ENCODE measurements at regions not wholly inside any gene's neighbourhood (a gene's known extent, or its start where the extent isn't known, plus 50 kb on each side); places are given as distances from the start of the nearest gene placed in this dataset.

DNA sequence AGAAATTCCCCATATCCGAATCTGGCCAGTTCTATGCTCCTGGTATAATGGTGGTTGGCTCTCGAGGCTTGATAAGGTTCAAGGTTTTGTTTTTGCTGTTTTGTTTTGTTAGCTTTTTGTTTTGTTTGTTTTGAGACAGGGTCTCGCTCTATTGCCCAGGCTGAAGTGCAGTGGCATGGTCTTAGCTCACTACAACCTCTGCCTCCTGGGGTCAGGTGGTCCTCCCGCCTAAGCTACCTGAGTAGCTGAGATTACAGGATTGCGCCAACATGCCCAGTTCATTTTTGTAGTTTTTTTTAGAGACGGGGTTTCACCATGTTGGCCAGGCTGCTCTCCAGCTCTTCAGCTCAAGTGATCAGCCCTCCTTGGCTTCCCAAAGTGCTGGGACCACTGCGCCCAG lies 109.1 kb upstream of the ERRFI1 start:
- ChIA-PET POLR2A (no interaction called here), CTCF (interaction anchor here (0.6 to 2.3 kb wide), 4 partner anchors 8 to 180 kb away, joined by 3 to 7 read pairs (median 6); no protein-coding TSS in a partner anchor)
- H3K4me3 ChIP-seq (ENCODE audit: low read depth, low read length) = no peak overlapping the region
- DNase-seq (ENCODE audit: low read depth, low spot score) = no peak
- TF ChIP-seq, protein P1, sequence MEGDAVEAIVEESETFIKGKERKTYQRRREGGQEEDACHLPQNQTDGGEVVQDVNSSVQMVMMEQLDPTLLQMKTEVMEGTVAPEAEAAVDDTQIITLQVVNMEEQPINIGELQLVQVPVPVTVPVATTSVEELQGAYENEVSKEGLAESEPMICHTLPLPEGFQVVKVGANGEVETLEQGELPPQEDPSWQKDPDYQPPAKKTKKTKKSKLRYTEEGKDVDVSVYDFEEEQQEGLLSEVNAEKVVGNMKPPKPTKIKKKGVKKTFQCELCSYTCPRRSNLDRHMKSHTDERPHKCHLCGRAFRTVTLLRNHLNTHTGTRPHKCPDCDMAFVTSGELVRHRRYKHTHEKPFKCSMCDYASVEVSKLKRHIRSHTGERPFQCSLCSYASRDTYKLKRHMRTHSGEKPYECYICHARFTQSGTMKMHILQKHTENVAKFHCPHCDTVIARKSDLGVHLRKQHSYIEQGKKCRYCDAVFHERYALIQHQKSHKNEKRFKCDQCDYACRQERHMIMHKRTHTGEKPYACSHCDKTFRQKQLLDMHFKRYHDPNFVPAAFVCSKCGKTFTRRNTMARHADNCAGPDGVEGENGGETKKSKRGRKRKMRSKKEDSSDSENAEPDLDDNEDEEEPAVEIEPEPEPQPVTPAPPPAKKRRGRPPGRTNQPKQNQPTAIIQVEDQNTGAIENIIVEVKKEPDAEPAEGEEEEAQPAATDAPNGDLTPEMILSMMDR (IDR thresholded peaks at IDR 0.05; ENCODE audit: insufficient read depth, low read length, missing control alignments) = no peak

DNA sequence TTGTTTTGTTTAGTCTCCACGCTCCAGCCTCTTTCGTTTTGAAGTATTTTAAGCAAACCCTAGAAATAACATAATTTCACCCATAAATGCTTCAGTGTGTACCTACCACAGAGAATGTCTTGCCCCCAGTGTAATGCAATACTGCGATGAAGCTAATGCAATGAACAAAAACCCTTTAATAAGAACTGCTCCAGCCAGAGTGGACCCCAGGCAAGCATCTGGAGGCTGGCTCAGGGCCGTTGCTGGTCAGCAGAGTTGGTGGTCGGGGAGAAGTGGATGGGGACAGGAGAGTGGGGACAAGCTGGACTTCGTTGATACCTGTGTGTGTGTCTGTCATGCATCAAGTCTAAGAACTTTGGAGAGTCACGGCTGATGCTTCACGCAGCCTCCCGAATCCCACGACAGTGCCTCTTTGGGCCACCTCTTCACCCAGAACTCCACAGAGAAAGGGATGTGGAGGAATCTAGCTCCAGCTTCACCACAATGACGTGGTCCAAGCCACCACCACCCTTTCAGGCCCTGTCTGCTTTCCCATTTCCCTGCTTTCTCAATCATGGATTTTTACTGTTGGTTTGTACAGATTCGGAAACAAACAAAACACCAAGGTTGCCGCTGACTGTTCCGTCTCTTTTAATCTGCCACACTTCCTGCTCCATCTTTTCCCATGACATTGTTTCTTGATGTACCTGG lies 108.6 kb upstream of the ERRFI1 start:
- ChIA-PET CTCF (interaction anchor here (1.3 to 2.3 kb wide), 4 partner anchors 8 to 181 kb away, joined by 4 to 7 read pairs (median 6); no protein-coding TSS in a partner anchor), POLR2A (no interaction called here)
- TF ChIP-seq, protein P1 (IDR thresholded peaks at IDR 0.05; ENCODE audit: insufficient read depth, low read length, missing control alignments) = no peak
- no peak overlapping the region for H3K4me3 ChIP-seq (ENCODE audit: low read depth, low read length)
- DNase-seq (ENCODE audit: low read depth, low spot score) = no peak

DNA sequence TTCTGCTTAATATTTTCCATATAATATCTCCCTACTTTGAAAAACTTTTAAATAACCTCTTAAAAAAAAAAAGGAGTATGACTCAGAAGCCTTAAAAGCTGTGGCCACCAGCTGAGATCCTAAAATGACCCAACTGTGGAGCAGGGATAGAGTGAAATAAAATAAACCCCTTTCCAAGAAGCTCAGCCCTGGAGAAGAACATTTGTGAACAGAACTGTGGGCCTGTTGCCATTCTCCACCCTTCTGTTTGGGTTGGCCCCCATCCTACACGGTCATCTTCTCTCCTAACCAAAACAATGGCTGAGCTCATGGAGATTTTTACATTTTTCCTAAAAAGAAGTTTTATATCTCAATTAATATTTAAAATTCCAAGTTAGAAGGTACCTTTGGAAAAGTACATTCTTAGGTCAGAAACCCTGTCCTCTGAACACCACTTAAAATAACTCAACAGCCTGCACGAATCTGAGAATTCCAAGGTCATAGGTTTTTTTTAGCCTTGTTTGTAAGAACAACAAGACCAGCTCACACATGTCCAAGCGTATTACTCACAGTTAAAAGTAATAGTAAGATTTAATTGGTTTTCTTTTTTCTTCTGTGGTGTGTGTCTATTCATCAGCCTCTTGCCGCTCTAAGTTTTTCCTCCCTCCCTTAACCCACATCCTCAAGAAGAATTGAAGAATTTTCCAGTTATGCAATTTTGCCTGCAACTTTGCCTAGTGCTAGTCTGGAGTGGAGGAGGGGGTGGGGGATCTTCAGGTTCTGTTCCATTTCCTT lies 107.7 kb upstream of the ERRFI1 start:
- DNase-seq (ENCODE audit: low read depth, low spot score) = peak; percentile 87
- H3K4me3 ChIP-seq (ENCODE audit: low read depth, low read length) = no peak overlapping the region
- ChIA-PET CTCF (interaction anchor here (0.8 to 1.8 kb wide), 8 partner anchors 9 to 977 kb away, joined by 3 to 6 read pairs (median 4); no protein-coding TSS in a partner anchor), POLR2A (interaction anchor here (0.6 to 1.0 kb wide), 5 partner anchors 13 to 107 kb away, joined by 3 to 7 read pairs (median 5); no protein-coding TSS in a partner anchor)
- TF ChIP-seq, protein P1 (IDR thresholded peaks at IDR 0.05; ENCODE audit: insufficient read depth, low read length, missing control alignments) = no peak

DNA sequence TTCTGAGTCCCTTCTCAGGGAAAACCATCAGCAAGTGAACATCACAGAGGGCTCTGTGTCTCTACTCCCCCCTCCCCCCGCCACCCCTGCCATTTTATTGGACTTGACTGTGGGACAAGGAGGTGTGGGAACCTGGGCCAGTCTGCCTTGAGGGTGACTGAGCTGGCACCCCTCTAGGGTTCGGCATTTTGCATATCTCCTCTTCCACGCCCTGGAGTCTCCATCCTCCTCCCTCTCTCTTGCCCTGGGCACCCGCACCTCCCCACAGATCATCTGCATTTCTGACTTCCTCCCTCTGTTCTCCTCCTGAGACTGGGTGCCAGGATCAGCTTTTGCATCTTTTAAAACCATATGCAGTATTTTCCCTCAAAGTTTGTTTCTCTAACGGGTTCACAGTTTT lies 107.1 kb upstream of the ERRFI1 start:
- no peak for DNase-seq (ENCODE audit: low read depth, low spot score)
- ChIA-PET POLR2A (interaction anchor here (0.6 to 1.0 kb wide), 3 partner anchors 12 to 48 kb away, joined by 3 to 7 read pairs (median 5); no protein-coding TSS in a partner anchor), CTCF (interaction anchor here (0.9 to 1.8 kb wide), 5 partner anchors 39 to 978 kb away, joined by 3 to 6 read pairs (median 4); no protein-coding TSS in a partner anchor)
- no peak overlapping the region for H3K4me3 ChIP-seq (ENCODE audit: low read depth, low read length)
- TF ChIP-seq, protein P1 (IDR thresholded peaks at IDR 0.05; ENCODE audit: insufficient read depth, low read length, missing control alignments) = no peak

DNA sequence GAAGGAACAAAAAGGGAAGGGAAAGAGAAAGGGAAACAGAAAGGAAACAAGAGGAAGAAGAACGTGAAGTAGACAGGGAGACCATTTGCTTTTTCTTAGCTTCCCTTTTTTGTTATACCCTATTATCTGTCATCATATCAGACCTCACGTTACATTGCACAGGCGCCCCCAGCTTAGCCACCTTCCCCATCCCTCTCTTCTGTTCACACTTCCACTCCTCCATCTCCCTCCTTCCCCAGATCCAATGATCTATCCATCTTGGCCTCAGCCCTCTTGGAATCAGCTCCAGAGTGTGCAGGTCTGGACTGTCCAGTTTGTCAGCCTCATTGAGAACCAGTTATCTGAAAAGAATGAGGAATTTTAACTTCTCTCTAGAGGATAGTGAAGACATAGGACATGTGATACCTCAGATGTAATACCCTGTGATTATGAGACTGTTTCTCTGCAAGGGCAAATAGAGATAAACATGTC lies 101.1 kb upstream of the ERRFI1 start:
- POLR2A ChIA-PET = no interaction called here
- DNase-seq (ENCODE audit: low read depth, low spot score) = no peak
- CTCF ChIA-PET = interaction anchor here (1.4 kb wide), 1 partner anchor 187 kb away, joined by 3 read pairs; no protein-coding TSS in a partner anchor
- TF ChIP-seq, protein P1 (IDR thresholded peaks at IDR 0.05; ENCODE audit: insufficient read depth, low read length, missing control alignments) = no peak
- no peak overlapping the region for H3K4me3 ChIP-seq (ENCODE audit: low read depth, low read length)
